ENCODE measurements at regions not wholly inside any gene's neighbourhood (a gene's known extent, or its start where the extent isn't known, plus 50 kb on each side); places are given as distances from the start of the nearest gene placed in this dataset.

DNA sequence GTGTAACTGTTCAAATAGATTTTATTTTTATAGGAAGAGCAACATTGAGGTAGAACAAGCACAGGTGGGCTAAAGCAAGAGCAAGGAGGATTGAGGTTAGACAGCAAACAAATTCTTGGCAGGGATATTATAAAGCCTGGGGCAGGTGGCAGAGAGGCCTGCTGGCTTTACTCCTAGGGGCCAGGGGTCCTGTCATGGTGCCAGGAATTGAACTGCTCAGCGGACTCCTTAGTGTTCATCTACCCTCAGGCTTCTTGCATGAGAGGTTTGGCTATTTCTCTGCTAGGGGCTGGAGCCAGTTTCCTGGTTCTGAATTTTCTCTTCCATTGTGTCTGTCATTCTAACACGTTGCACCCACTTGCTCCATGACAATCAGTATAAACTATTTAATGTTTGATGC is 217.2 kb upstream of the NCAM1 start:
- no peak overlapping the region for H3K4me3 Mint-ChIP-seq
- 84% methylated on average over 2 of the region's 2 CpGs for WGBS (ENCODE audit: insufficient coverage)
- peaks cover 6 to 7% of the 10 kb centered on the region in 2 donors for H3K4me1 Mint-ChIP-seq
- Histone ChIP-seq H3K27ac (ENCODE audit: low read length) (no peak overlapping the region), H3K27me3 (ENCODE audit: control insufficient read depth, insufficient read depth, low read length) (no peaks in the 10 kb centered on the region), H3K4me1 (ENCODE audit: control insufficient read depth, insufficient read depth, low read length) (no peaks in the 10 kb centered on the region), H3K9me3 (ENCODE audit: control insufficient read depth, insufficient read depth, low read length) (no peaks in the 10 kb centered on the region), H3K4me3 (ENCODE audit: low read length) (no peak overlapping the region), H3K36me3 (ENCODE audit: control insufficient read depth, insufficient read depth, low read length) (no peaks in the 10 kb centered on the region)
- no peaks in the 10 kb centered on the region for H3K9me3 Mint-ChIP-seq
- ATAC-seq (no peak), DNase-seq (no peak)
- intact Hi-C loops (cut with micrococcal nuclease) = no loop called here
- no peak for TF ChIP-seq CTCF (IDR thresholded peaks at IDR 0.05)
- H3K27ac Mint-ChIP-seq = no peak overlapping the region
- peaks cover 26 to 58% of the 10 kb centered on the region in 2 donors for H3K27me3 Mint-ChIP-seq (ENCODE audit: low read depth in 2 of 2)
- H3K36me3 Mint-ChIP-seq = no peaks in the 10 kb centered on the region

- Histone ChIP-seq H3K27ac (ENCODE audit: low read length) (no peak overlapping the region), H3K4me3 (ENCODE audit: low read length) (no peak overlapping the region), H3K9me3 (ENCODE audit: control insufficient read depth, insufficient read depth, low read length) (no peaks in the 10 kb centered on the region), H3K4me1 (ENCODE audit: control insufficient read depth, insufficient read depth, low read length) (no peaks in the 10 kb centered on the region), H3K27me3 (ENCODE audit: control insufficient read depth, insufficient read depth, low read length) (no peaks in the 10 kb centered on the region), H3K36me3 (ENCODE audit: control insufficient read depth, insufficient read depth, low read length) (no peaks in the 10 kb centered on the region)
- no peaks in the 10 kb centered on the region for H3K36me3 Mint-ChIP-seq
- no peak overlapping the region for H3K27ac Mint-ChIP-seq
- TF ChIP-seq CTCF (IDR thresholded peaks at IDR 0.05) = no peak
- intact Hi-C loops (cut with micrococcal nuclease) = no loop called here
- WGBS (ENCODE audit: insufficient coverage) = 70% methylated on average over 6 of the region's 6 CpGs
- DNase-seq (no peak), ATAC-seq (no peak)
- H3K4me3 Mint-ChIP-seq = peak overlapping the region; percentile 11
- peaks cover 6 to 7% of the 10 kb centered on the region in 2 donors for H3K4me1 Mint-ChIP-seq
- H3K9me3 Mint-ChIP-seq = no peaks in the 10 kb centered on the region
- H3K27me3 Mint-ChIP-seq (ENCODE audit: low read depth in 2 of 2) = peaks cover 29 to 66% of the 10 kb centered on the region in 2 donors
Measured at GRCh38 chr11:112745973-112746372, 215.2 kb upstream of the NCAM1 start.

GRCh38 chr11:112748252-112748651 is 213.0 kb upstream of the NCAM1 start:
- no peaks in the 10 kb centered on the region for H3K36me3 Mint-ChIP-seq

More at GRCh38 chr11:112748252-112748651, 213.0 kb upstream of the NCAM1 start:
- Mint-ChIP-seq H3K9me3 (no peaks in the 10 kb centered on the region), H3K4me1 (peaks cover 6 to 7% of the 10 kb centered on the region in 2 donors), H3K27me3 (ENCODE audit: low read depth in 2 of 2) (peaks cover 27 to 64% of the 10 kb centered on the region in 2 donors), H3K4me3 (no peak overlapping the region), H3K27ac (no peak overlapping the region)
- H3K27me3 ChIP-seq (ENCODE audit: control insufficient read depth, insufficient read depth, low read length) = no peaks in the 10 kb centered on the region
- no peaks in the 10 kb centered on the region for H3K9me3 ChIP-seq (ENCODE audit: control insufficient read depth, insufficient read depth, low read length)
- no peaks in the 10 kb centered on the region for H3K36me3 ChIP-seq (ENCODE audit: control insufficient read depth, insufficient read depth, low read length)
- H3K27ac ChIP-seq (ENCODE audit: low read length) = no peak overlapping the region
- DNase-seq (no peak), ATAC-seq (no peak)
- no peak overlapping the region for H3K4me3 ChIP-seq (ENCODE audit: low read length)
- WGBS (ENCODE audit: insufficient coverage) = 73% methylated on average over 5 of the region's 5 CpGs
- TF ChIP-seq CTCF (IDR thresholded peaks at IDR 0.05) = no peak
- H3K4me1 ChIP-seq (ENCODE audit: control insufficient read depth, insufficient read depth, low read length) = no peaks in the 10 kb centered on the region
- intact Hi-C loops (cut with micrococcal nuclease) = no loop called here

Measured in natural killer cell (primary cell).